GM21367 (cell line): ENCODE measurements at regions not wholly inside any gene's neighbourhood (a gene's known extent, or its start where the extent isn't known, plus 50 kb on each side); places are given as distances from the start of the nearest gene placed in this dataset.

Source experiments
- ATAC-seq: cut with Tn5 transposase; IDR thresholded peaks from one replicate; pipeline ENCODE4 v1.9.1; 2021; ENCODE audit not compliant: unreplicated experiment

DNA sequence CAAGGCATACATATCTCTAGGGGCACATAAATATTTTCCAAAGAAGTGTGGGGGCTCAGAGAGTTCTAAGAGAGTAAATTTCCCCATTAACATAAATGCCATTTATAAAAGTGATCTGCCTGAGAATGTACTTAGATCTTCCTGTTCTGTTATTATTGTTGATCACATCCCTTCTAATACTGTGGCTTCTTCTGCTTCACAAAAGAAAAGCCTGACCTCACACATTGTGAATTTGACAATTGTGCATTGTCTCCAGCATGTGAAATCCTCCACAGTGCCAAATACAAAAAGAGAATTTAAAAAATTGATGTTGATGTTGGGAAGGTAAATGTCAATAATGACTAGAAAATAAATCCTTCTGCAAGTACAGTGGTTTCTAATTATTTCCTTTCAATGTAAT is 330.5 kb upstream of the LRIG3 start:
- ATAC-seq, result no peak

DNA sequence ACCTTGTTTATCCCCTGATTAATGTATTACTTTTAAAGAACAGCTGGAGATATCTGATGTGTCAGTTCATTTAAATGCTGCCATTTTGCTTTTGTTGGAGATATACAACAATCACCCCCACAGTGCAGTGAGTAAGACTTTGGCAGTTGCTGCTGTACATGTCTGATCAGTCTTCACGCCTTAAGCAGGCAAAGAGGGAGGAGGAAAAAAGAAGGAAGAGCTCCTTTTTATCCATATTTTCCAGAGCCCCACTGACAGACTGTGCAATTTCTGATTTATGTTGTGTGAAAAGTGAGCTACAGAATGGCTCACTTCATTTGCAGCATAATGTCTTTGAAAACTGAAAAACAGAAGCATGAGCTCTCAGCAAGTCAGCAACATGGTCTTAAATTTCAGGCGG is 319.7 kb upstream of the LRIG3 start:
- ATAC-seq, result no peak

DNA sequence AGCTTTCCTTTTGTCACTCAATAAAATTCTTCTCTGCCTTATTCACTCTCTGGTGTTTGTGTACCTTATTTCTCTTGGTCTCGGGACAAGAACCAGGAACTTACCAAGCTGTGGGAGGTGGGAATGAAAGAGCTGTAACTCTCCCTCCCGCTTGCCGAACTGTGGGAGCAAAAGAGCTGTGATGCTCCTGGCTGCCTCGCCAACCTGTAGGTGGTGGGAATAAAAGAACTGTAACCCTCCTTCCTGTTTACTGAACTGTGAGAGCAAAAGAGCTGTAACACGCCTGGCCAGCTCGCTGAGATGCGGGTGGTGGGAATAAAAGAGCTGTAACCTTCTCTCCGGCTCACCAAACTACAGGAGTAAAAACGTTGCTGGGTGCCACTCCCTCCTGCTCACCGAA is 314.1 kb upstream of the LRIG3 start:
- no peak for ATAC-seq

DNA sequence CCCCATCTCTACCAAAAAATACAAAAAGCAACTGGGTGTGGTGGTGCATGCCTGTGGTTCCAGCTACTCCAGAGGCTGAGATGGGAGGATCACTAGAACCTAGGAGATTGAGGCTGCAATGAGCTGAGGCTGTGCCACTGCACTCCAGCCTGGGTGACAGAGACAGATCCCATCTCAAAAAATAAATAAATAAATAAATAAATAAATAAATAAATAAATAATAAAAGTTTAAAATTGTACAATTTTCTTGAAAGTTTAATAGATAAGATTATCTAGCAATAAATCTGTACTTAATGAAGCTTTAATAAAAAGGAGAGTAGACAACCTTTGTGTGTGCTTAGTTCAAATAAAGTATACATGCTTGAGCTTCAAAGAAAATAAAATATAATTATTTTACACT is 310.0 kb upstream of the LRIG3 start:
- ATAC-seq, result no peak

DNA sequence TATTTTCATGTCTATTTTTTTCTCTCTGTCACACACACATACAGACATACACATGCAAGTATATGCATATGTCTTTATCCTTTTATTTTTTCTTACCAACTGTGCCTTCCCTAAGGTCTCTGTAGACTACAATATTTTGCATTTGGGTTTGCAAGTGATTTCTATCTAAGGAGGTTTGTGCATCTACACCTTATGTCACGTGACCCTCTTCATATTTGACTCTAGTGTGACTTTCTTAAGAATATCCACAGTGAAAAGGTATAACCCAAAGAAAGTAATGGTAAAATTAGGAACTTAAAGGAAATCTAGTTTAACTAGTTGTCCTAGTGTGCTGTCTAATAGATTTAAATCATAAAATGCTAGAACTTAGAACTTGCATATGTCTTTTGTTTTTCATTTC is 298.8 kb upstream of the LRIG3 start:
- ATAC-seq, result no peak

DNA sequence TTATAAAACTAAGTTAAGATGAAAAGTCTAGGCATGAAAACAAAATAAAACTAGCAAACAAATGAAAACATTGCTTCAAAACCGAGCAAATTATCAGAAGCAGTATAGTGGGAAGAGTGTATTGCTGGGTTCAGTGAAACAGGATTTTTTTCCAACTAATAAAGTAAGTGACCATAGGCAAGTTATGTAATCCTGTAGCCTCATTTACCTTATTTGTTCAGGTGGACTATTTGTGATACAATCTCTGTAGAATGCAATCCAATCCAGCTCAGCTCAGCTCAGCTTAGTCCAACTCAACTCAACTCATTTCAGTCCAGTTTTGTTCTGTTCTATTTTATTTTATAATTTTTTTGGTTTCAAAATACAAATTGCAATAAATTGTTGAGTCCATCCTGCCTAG is 276.7 kb upstream of the LRIG3 start:
- ATAC-seq, result no peak

DNA sequence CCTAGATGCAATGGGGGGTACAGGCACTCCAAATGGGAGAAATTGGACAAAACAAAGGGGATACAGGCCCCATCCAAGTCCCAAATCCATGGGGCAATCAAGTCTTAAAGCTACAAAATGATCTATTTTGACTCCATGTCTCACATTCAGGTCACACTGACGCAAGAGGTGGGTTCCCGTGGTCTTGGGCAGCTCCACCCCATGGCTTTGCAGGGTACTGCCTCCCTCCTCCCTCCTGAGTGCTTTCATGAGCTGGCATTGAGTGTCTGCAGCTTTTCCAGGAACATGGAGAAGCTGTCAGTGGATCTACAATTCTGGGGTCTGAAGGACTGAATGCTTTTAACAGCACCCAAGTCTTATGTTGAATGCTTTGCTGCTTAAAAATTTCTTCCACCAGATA is 274.5 kb upstream of the LRIG3 start:
- ATAC-seq, result no peak

DNA sequence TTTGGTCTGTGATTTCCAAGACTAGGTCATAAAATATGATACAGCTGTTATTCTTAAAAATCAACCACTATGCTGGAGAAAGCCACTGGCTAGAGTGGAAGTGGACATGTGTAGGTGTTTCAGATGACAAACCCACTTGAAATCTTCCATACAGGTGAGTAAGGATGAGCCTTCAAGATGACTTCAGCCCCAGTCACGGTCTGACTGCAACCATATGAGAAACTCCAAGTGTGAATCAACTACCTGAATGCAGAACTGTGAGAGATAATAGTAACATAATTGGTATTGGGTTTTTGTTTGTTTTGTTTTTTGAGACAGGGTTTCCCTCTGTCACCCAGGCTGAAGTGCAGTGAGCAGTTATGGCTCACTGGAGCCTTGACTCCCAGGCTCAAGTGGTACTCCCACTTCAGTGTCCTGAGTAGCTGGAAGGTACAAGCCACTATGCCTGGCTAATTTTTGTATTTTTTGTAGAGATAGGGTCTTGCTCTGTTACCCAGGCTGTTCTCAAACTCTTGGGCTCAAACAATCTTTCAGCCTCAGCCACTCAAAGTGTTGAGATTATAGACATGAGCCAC is 273.3 kb upstream of the LRIG3 start:
- ATAC-seq, result no peak

DNA sequence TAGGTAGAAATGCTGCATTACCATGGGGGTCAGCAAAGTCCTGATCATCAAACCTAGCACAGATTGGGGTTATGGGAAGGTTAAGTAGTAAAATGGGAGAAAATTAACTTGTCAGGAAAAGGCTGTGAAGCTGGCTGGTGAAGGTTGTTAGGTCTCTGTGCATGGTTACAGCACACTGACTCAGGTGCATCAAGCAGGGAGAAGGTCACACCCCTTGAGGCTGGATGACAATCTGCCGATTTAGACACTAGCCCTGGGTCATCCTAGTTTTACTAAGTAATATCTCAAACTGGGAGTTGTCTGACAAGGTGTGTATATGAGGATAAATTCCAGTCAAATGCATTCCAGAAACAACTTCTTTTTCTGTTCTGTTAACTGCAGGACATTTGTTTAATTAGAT is 271.1 kb upstream of the LRIG3 start:
- no peak for ATAC-seq

DNA sequence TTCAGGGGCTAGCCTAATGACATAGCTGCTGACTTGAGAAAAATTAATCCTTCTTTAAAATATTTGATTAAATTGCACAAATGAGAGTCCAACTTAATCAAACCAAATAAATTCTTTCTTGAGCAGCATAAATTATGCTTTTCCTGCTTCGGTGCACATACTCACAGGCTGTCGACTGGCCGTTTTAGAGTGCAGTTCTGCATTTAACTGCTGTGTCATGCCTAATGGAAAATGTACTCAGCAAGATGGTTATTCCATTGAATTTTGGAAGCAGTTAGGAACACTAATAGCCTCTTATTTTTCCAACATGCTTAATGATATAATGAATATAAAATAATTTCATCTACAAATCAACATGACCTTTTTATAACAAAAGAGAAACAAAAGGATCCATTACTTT is 266.1 kb upstream of the LRIG3 start:
- no peak for ATAC-seq

DNA sequence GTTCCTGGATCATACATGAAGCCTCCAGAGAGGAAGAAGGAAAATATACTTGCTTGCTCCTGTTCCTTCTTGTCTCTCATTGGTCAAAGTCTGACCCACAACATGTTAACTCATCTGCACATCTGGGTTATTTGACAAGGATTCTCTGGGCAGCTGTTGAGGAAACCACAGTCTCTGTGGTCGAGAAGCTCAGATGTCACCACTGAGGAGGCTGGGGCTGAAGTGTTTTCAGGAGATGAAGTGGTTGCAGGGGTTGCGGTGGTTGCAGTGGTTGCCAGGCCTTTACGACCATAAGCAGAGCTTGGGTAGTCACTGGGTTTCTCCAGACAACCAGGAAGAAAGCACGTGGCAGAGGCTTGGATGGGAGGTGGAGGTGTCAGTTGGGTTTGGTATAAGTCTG is 265.0 kb upstream of the LRIG3 start:
- ATAC-seq, result no peak

DNA sequence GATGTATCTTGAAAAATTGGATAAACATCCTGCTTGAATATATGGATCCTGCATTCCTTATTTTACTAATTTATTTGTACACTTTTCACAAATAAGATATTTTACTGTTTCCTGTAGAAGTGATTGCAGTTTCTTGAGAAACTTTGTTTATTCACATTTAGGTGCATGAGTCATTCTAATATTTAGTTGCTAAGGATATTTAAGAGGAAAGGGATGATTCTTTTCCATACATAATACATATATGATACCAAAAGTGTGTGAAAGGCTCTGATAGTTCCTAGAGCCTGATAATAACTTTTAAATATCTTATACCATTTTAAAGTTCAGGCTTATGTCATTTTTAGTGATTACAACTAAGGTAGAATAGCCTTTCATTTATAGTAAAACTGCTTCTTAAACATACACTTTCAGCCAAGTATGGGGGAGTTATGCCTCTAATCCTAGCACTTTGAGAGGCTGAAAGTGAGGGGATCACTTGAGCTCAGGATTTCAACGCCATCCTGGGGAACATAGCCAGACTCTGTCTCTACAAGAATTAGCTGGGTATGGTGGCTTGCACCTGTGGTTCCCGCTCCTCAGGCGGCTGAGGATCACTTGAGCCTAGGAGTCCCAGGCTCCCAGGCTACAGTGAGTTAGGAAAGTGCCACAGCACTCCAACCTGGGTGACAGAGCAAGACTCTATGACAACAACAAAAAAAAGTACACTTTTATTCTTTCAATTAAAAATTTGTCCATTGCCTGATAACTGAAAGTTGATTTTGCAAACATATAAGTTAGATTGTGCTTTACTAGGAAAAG is 262.6 kb upstream of the LRIG3 start:
- no peak for ATAC-seq

DNA sequence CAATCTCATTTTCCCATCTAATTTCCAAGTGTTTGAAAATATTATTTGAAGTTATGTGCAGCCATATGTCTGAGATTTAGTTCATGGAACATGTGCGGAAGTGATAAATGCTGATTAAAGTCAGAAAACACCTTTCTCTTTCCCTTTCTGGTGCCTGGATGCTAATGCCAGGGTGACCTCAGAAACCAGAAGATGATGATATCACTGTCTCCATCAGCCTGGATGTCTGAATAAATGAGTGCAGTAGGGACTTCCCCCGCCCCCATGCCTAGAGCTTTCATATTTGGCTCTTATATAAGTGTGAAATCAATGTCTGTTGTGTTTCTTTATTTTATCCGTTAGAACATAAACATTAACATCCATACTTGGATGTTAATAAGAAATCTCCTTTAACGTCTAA is 261.9 kb upstream of the LRIG3 start:
- no peak for ATAC-seq

DNA sequence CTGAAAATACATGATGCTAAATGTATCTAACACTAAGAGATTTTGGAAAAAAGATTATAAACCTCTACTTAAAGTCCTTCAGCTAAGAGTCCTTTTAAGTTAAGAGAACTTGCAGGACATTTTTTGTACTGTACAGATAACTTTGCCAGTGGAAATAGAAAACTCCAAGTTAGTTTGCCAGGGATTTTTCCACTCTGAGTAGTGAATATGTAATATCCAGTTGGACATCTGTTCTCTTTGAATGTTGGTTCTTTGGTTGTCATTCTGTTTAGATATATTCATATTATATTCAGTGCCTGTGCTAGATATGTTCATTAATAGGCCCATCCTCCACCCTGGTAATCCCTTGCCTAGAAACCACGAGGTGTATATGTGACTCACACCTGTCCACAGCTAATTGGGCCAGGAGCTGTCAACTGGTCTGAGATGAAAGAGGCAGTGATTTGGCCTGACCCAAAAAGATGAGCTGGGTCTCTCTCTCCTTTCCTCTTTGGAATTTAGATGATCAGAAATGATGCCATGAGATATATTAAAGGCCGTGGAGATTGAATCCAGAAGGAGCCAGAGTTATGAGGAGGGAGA is 261.0 kb upstream of the LRIG3 start:
- ATAC-seq, result no peak

DNA sequence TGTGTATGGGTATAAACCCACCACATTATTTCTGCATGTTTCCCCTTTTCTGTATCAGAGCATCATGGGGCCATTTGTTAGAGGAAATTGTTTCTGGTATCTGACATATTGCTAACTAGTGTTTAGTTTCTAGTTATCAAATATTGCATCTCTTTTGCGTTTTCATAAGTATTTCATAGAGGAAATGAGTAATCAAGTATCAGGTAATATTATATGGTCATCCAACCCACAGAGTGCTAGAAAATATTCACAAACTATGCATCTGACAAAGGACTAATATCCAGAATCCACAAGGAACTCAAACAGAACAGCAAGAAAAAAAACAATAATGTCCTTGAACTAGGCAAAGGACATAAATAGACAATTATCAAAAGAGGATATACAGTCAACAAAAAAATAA is 258.9 kb upstream of the LRIG3 start:
- ATAC-seq, result no peak

DNA sequence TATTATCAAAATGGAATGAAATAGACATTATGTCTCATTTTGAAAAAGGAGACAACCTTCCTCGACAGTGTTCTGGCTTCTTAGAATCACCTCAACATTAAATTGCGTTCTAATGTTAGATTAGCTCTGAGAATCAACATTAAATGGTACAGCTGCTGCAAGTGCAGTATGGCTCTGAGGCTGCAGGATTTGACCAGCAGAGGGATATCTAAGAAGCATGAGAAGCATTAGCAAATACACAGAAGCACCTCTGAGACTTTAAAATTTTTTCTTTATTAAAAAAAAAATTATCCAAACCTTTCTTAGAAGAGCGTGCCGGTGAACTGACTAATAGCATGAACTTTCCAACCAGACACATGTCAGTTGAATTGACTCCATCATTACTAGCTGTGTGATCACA is 253.4 kb upstream of the LRIG3 start:
- no peak for ATAC-seq

DNA sequence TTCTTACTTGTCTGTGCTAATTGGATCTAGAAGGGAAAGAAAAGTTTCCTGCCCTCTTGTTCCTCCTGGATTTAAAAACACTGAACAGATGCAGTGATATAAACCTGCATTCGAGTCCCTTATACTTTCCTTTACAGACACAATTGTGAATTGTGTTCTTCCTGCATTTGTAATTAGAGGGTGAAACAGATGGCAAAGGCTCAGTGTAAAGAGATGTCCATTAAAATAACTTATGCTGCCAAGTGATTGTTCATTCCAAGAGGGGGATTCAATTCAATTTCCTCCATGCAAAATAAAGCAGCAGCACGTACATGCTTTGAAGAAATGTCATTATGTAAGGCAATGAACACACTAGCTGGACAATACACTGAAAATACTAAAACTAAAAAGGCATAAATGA is 248.3 kb upstream of the LRIG3 start:
- no peak for ATAC-seq

DNA sequence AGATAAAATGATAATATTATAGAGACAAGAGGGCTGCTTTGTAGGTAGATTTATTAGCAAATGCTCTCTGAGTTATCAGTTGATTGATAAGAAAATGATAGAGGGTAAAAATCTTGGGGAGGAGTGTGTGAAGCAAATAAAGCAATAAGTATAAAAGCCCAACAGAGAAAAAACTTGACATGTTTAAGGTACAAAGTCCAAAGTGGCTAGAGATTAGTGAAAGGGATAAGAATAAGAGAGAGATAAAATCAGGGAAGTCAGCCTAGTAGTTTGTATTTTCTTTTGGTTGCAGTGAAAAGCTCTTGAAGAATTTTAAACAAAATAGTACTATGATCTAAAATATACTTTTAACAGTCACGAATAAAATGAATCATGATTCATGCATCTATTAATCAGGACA is 246.2 kb upstream of the LRIG3 start:
- ATAC-seq, result no peak

DNA sequence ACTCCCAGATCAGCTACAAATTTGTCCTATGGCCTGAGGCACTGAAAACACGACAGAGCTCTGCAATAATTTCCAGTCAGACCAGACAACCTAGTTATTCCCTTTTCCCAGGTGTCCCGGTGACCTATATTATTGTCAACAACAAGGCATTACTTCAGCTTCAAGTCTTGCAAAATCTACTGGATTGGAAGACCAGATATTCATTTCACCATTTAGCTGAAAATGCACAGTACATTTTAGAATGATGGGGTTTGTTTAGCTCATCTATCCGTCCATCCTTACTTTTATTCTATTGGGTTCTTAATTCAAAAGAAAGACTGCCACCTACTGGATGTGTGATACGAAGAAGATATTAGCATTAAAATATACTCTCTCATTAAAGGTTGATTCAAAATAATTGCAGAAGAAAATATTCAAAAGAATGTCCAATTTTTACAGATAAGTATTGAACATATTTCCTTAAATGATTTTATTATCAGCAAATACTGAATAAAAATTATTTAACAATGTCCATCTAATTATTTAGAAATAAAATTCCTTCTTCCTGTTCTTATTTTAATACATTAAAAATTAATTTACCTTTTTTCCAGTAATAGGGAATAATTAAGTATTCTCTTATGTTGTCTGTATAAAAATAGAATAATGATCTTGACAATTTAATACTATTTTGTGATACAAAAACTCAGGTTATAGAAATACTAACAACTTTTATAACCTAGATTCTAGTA is 244.9 kb upstream of the LRIG3 start:
- no peak for ATAC-seq

DNA sequence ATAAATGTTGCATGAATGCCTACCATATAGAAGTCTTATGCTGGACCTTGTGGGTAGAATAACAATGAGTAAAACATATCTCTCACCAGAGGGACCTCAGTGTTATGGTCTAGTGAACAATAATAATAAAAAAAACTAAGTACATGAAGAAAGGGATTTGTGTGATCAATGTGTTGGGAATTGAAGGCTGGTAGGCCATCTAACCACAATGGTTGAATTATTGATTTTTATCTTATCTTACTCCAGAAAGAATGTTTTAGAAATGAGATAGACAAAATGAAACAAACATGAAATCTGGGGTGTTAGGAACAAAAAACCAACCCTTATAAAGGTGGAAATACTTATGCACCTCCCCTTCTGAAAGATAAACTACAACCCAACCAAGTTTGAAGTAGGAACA is 243.9 kb upstream of the LRIG3 start:
- no peak for ATAC-seq

DNA sequence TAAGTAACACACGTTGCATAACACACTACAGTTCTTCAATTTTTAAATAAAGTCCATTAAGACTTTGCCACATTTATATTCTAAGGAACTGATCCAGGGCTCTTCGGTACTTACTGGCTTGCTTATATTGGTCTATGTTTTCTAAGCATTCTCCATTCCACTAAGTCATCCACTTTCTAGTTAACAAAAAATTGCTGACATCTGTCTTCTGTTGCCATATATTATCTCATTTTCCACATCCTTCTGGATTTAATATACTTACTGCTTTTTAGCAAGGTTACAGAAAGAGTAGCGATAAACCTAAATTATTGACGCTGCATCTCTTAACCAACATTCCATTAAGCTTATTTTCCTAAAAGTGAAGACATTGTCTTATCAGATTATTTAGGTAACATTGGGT is 238.4 kb upstream of the LRIG3 start:
- no peak for ATAC-seq

DNA sequence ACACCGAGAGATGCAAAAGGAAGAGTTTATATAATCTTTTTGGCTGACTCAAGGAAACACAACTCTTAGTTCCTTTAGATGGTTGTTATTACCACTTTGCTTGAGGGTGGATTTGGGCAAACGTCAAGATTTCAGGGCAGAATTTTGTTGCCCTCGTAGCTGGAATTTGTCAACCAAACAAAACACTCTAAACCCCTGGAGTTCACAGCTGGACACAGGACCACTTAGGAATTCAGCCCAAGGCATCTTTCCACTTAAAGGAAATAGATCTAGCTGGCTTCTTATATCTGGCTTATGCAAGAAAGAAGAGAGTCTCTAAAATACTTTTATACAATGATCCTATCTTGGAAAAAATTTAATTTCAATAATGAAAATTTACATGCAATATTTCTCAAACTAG is 237.8 kb upstream of the LRIG3 start:
- no peak for ATAC-seq
